ENCODE measurements at regions not wholly inside any gene's neighbourhood (a gene's known extent, or its start where the extent isn't known, plus 50 kb on each side); places are given as distances from the start of the nearest gene placed in this dataset.

- TF ChIP-seq POLR2AphosphoS5 (IDR thresholded peaks at IDR 0.05) (no peak), CTCF (IDR thresholded peaks at IDR 0.05) (no peak), POLR2A (IDR thresholded peaks at IDR 0.05; ENCODE audit: low read depth) (no peak)
Measured at GRCh38 chr2:238652053-238652770, 195.7 kb upstream of the TWIST2 start.

Measured in esophagus muscularis mucosa (tissue), 3 donors.